HG02610 (cell line): ENCODE measurements at regions not wholly inside any gene's neighbourhood (a gene's known extent, or its start where the extent isn't known, plus 50 kb on each side); places are given as distances from the start of the nearest gene placed in this dataset.

ENCODE experiments used
- ATAC-seq: cut with Tn5 transposase; IDR thresholded peaks from one replicate; pipeline ENCODE4 v1.9.1; 2021; ENCODE audit warnings: mild to moderate bottlenecking, moderate library complexity; ENCODE audit not compliant: unreplicated experiment

GRCh38 chr9:663541-663940 is 178.0 kb upstream of the DMRT1 start:
- no peak for ATAC-seq

- no peak for ATAC-seq
Observed at GRCh38 chr9:665296-665695, 176.2 kb upstream of the DMRT1 start.

GRCh38 chr9:671997-672396 is 169.5 kb upstream of the DMRT1 start:
- ATAC-seq: no peak

DNA sequence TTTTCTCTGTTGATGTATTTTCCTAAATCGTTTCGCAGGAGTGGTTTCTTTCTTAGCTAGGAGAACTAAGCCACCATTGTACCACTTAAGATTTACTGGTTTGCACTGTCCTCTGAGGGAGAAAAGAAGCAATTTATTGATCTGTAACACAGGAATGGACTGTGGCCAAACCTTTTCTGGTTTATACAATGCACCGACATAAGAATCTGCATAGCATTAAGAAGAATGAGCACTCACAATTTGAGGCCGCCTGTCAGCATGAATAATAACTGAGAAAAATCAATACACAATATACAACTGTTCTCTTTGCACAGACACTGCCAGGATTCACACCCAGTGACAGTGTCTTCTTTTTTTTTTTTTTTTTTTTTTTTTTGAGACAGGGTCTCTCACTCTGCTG is 168.6 kb upstream of the DMRT1 start:
- ATAC-seq: no peak

DNA sequence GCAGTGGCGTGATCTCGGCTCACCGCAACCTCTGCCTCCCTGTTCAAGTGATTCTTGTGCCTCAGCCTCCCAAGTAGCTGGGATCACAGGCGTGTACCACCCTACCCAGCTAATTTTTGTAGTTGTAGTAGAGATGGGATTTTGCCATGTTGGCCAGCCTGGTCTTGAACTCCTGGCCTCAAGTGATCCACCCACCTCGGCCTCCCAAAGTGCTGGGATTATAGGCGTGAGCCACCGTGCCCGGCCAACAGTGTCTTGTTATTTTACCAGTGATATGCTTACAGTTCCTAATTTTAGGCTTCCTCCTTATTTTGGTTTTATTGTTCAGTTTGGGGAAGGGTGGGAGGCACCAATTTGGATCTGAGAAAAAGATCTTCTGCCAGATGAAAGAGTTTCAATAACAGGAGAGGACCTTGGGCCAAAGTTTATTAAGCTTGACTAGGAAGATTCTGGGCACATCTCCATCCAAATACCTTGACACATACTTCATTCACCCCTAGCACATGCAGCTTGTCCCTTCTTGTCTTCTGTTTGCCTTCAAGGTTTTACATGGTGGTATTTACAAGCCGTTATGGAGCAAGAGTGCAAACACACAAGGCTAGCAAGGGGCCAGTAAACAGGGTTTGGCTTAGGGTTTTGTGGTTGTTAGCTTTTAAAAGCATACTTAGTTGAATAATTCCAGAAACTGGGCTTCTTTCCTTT is 168.1 kb upstream of the DMRT1 start:
- ATAC-seq: no peak

GRCh38 chr9:673966-674526 is 167.5 kb upstream of the DMRT1 start:
- no peak for ATAC-seq

DNA sequence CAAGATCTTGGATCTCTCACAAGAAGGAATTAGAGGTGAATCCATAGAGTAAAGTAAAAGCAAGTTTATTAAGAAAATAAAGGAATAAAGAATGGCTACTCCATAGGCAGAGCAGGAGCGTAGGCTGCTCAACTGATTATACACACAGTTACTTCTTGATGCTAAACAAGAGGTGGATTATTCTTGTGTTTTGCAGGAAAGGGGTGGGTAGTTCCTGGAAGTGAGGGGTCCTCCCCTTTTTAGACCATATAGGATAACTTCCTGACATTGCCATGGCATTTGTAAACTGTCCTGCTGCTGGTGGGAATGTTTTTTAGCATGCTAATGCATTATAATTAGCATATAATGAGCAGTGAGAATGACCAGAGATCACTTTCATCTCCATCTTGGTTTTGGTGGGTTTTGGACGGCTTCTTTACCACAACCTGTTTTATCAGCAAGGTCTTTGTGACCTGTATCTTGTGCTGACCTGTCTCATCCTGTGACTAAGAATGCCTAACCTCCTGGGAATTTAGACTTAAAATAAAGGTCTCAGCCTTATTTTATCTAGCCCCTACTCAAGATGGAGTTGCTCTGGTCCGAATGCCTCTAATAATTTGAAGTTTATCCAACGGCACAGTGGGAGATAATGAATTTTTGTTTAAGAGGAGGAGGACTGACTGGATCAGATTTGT is 165.7 kb upstream of the DMRT1 start:
- no peak for ATAC-seq

GRCh38 chr9:676780-677438 is 164.6 kb upstream of the DMRT1 start:
- no peak for ATAC-seq

- ATAC-seq: no peak
Observed at GRCh38 chr9:677461-678097, 163.9 kb upstream of the DMRT1 start.

DNA sequence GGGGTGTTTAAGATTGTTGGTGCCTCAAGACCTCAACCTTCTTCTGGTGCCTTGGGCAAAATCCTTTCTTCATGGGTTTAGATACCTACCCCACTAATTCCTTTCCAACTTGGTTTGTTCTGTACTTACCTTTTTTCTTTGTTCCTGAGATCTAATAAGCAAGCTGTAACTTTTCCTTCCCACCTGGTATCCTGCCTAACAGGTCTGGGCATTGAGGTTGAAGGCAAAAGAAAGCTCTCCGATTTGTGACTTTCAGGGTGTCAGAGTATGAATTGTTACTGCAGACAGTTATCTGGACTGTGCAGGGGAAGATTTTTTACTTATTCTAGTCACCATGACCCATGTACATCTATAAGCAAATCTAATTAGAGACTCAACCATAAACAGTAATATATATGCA is 162.6 kb upstream of the DMRT1 start:
- no peak for ATAC-seq

GRCh38 chr9:679462-679861 is 162.0 kb upstream of the DMRT1 start:
- no peak for ATAC-seq

- ATAC-seq: no peak
Observed at GRCh38 chr9:680106-680505, 161.4 kb upstream of the DMRT1 start.

DNA sequence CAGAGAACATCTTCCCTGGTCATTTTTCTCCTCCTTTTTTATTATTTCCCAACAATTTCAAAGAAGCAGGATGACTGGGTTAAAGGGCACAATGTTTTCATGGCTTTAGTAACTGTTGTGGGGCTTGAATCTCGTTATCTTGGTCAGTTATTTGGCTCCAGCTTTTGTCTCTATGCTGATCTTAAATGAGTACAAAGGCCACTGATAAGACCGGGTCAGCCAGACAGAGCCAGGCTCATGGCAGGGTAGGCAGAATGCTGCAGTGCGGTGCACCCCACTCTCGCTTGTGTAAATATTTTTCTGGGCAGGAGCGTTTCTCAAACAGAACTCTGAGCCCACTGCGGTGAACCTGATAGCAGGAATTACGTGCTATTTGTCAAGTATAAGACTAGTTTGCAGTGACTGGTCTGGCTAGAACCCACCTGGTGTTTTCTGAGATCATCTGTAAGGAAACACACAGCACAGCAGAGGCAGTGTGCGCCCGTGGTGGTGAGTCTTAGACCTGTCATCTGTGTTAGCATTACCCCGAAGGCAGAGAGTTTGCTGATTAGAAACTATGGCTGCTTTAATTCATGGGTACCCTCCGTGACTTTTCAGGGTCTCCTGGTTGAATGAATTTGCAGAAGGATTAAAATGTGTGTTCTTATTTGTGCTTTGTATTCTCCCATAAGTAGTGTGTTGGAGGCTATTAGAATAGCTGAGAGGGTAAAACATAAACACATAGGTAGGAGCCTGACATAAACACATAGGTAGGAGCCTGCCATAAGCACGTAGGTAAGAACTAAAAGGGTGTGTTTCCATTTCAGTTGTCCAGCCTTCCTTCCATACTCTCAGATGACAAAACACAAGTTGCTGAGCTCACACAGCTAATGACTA is 158.6 kb upstream of the DMRT1 start:
- no peak for ATAC-seq

GRCh38 chr9:683509-684021 is 157.9 kb upstream of the DMRT1 start:
- ATAC-seq: no peak

DNA sequence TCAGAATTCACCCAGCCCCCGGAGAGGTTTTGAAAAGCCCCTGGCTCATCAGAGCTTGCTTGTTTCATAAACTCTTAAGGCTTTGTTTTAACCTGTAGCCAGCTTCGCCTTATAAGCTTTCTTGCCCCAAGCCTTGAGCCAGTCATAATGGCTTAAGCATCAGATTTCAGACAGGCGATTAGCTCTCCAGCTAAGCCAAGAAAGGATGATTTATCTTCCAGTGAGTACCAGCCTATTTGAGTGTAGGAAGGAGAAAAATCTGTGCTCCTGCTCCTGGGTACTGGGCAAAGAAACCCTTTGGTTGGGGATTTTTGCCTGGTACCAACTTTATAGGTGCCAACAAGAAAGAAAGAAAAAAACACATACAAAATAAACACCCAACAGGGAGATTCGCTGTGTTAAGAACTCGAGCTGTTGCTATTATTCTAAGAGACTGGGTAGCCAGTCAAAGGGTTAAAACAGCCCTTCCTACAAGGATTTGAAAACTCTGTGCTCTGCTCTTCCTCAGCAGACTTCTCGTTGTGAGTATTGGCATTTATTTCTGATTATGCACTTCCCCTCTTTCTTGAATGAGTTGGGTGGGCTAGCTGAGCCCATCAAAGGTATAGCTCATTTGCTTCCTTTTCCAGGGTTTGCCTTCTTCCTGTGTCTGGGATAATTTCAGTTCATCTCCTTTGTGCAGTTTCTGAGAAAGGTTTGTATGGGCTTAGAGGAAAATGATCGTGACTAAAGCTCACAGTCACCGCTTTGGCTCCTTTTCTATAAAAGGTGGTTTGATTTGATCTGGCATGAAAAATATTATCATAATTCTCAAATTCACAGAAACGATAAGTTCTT is 157.2 kb upstream of the DMRT1 start:
- no peak for ATAC-seq

- ATAC-seq: no peak
Observed at GRCh38 chr9:684941-685340, 156.6 kb upstream of the DMRT1 start.

- ATAC-seq: no peak
Observed at GRCh38 chr9:686321-686813, 155.1 kb upstream of the DMRT1 start.

- no peak for ATAC-seq
Observed at GRCh38 chr9:687034-687785, 154.3 kb upstream of the DMRT1 start.
